ENCODE measurements at regions not wholly inside any gene's neighbourhood (a gene's known extent, or its start where the extent isn't known, plus 50 kb on each side); places are given as distances from the start of the nearest gene placed in this dataset.
"Not testable (repeated sequence)": the region's sequence is repeated elsewhere in the genome, so short reads cannot be mapped to it uniquely, and the experiment has no call there.

DNA sequence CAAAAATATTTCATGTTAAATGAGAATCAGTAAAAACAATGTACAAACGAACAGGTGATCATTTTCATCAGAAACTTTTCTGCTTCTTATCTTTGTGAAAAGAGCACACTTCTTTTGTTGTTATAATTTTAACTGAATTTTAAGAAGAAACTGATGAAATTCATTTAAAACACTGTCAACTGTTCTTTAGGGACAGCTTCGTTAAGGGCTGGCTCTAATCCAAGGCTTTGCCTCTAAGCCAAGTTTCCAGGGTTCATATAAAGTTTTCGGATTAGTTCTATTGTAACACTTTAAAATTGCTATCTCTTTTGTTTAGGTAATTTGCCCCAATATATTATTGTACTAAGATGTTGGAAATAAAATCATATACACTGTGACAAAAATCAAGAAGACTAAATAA lies 559.2 kb downstream of the TUSC1 start:
- DNase-seq (ENCODE audit: extremely low spot score): no peak
- ChIA-PET CTCF (no interaction called here), POLR2A (no interaction called here)
- TF ChIP-seq BHLHE40 (IDR thresholded peaks at IDR 0.05; ENCODE audit: borderline replicate concordance): no peak
- TF ChIP-seq NFRKB (IDR thresholded peaks at IDR 0.05): no peak
- TF ChIP-seq CTBP1 (IDR thresholded peaks at IDR 0.05; ENCODE audit: borderline replicate concordance): no peak
- TF ChIP-seq ZNF384 (IDR thresholded peaks at IDR 0.05): no peak
- no peak for TF ChIP-seq TARDBP (IDR thresholded peaks at IDR 0.05)
- no peak for TF ChIP-seq FOXA1 (IDR thresholded peaks at IDR 0.05)
- no peak for TF ChIP-seq L3MBTL2 (conservative IDR thresholded peaks at IDR 0.05)
- TF ChIP-seq FOXM1 (IDR thresholded peaks at IDR 0.05; ENCODE audit: borderline replicate concordance): no peak
- TF ChIP-seq HDGF (IDR thresholded peaks at IDR 0.05; ENCODE audit: borderline replicate concordance): no peak
- no peak for TF ChIP-seq SUZ12 (IDR thresholded peaks at IDR 0.05)
- TF ChIP-seq FOXK2 (IDR thresholded peaks at IDR 0.05): no peak
- no peak for TF ChIP-seq ARNT (IDR thresholded peaks at IDR 0.05)

DNA sequence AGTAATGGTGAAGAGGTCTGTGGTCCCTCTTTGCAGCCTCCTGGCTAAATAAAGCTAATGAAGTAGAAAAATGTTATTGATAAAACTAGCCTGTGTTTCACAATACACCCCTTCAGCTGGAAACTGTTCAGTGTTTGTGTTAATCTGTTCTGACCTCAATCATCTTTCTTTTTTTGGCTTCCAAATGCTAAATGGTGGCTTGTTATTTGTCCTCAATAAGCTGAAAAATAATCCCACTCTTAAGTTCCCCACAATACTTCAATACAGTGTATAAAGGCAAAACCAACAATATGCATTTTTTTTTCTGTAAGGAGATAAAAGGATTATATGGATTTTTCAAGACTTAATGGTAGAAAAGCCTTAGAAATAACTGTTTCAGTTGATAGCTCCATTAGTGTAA lies 560.5 kb downstream of the TUSC1 start:
- DNase-seq (ENCODE audit: extremely low spot score): no peak
- CTCF ChIA-PET: no interaction called here
- POLR2A ChIA-PET: no interaction called here
- TF ChIP-seq PKNOX1 (IDR thresholded peaks at IDR 0.05) (no peak), FOXA1 (IDR thresholded peaks at IDR 0.05) (no peak), LEF1 (IDR thresholded peaks at IDR 0.05; ENCODE audit: borderline replicate concordance) (no peak), SP1 (IDR thresholded peaks at IDR 0.05) (no peak)

GRCh38 chr9:25102204-25102603 lies 556.5 kb upstream of the IZUMO3 start:
- POLR2A ChIA-PET; DNase-seq (ENCODE audit: extremely low spot score); CTCF ChIA-PET: not testable (repeated sequence)

GRCh38 chr9:25094518-25094917 lies 548.8 kb upstream of the IZUMO3 start:
- DNase-seq (ENCODE audit: extremely low spot score): no peak
- TF ChIP-seq SP1 (IDR thresholded peaks at IDR 0.05) (no peak), FOXM1 (IDR thresholded peaks at IDR 0.05; ENCODE audit: borderline replicate concordance) (no peak), ZNF384 (IDR thresholded peaks at IDR 0.05) (no peak), FOXK2 (IDR thresholded peaks at IDR 0.05) (no peak), ARNT (IDR thresholded peaks at IDR 0.05) (no peak), LEF1 (IDR thresholded peaks at IDR 0.05; ENCODE audit: borderline replicate concordance) (no peak), FOXA1 (IDR thresholded peaks at IDR 0.05) (no peak), HDGF (IDR thresholded peaks at IDR 0.05; ENCODE audit: borderline replicate concordance) (no peak), CTBP1 (IDR thresholded peaks at IDR 0.05; ENCODE audit: borderline replicate concordance) (no peak), L3MBTL2 (conservative IDR thresholded peaks at IDR 0.05) (no peak), TARDBP (IDR thresholded peaks at IDR 0.05) (no peak), BHLHE40 (IDR thresholded peaks at IDR 0.05; ENCODE audit: borderline replicate concordance) (no peak)
- ChIA-PET POLR2A (no interaction called here), CTCF (no interaction called here)

- no peak for DNase-seq (ENCODE audit: extremely low spot score)
- no peak for TF ChIP-seq ARNT (IDR thresholded peaks at IDR 0.05)
- TF ChIP-seq HDGF (IDR thresholded peaks at IDR 0.05; ENCODE audit: borderline replicate concordance): no peak
- no peak for TF ChIP-seq ZNF384 (IDR thresholded peaks at IDR 0.05)
- TF ChIP-seq FOXA1 (IDR thresholded peaks at IDR 0.05): no peak
- TF ChIP-seq CTBP1 (IDR thresholded peaks at IDR 0.05; ENCODE audit: borderline replicate concordance): no peak
- no peak for TF ChIP-seq SUZ12 (IDR thresholded peaks at IDR 0.05)
- no peak for TF ChIP-seq FOXM1 (IDR thresholded peaks at IDR 0.05; ENCODE audit: borderline replicate concordance)
- TF ChIP-seq PKNOX1 (IDR thresholded peaks at IDR 0.05): no peak
- TF ChIP-seq TARDBP (IDR thresholded peaks at IDR 0.05): no peak
- TF ChIP-seq BHLHE40 (IDR thresholded peaks at IDR 0.05; ENCODE audit: borderline replicate concordance): no peak
- TF ChIP-seq FOXK2 (IDR thresholded peaks at IDR 0.05): no peak
- no peak for TF ChIP-seq NFRKB (IDR thresholded peaks at IDR 0.05)
- ChIA-PET CTCF (no interaction called here), POLR2A (no interaction called here)
Observed at GRCh38 chr9:25078202-25078601, 532.5 kb upstream of the IZUMO3 start.

DNA sequence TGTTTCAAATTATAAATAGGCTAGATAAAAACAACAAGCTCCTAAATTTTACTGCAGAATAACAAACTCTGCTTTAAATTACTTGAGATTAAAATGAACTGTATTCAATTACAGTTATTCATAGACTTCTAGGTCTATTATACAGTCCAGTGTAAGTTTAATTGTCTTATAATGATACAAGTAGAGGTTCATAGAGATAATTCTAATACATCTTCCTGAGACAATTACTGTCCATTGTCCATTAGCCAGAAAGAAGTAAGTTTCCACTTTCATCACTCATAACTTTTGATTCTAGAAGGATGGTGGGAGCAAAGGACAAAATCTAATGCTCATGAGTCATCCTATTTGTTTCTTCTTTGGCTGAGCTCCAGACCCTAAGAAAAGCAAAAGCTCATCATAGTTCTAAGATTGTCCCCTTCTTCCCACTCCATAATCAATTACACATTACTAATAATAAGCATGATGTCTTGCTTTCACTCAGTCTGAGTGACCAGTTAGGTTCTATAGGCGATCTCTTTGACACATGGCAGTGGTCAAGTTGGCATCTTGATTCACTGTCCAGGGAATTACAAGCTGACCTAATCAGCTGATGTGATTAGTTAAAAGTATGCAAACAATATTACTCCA lies 502.5 kb upstream of the IZUMO3 start:
- ChIA-PET POLR2A (no interaction called here), CTCF (no interaction called here)
- TF ChIP-seq SUZ12 (IDR thresholded peaks at IDR 0.05) (no peak), ELF4 (IDR thresholded peaks at IDR 0.05) (no peak), LEF1 (IDR thresholded peaks at IDR 0.05; ENCODE audit: borderline replicate concordance) (no peak), L3MBTL2 (conservative IDR thresholded peaks at IDR 0.05) (no peak), ARNT (IDR thresholded peaks at IDR 0.05) (no peak), FOXK2 (IDR thresholded peaks at IDR 0.05) (no peak), SP1 (IDR thresholded peaks at IDR 0.05) (no peak), NFRKB (IDR thresholded peaks at IDR 0.05) (no peak), BHLHE40 (IDR thresholded peaks at IDR 0.05; ENCODE audit: borderline replicate concordance) (no peak), PKNOX1 (IDR thresholded peaks at IDR 0.05) (no peak), FOXM1 (IDR thresholded peaks at IDR 0.05; ENCODE audit: borderline replicate concordance) (no peak), FOXA1 (IDR thresholded peaks at IDR 0.05) (no peak), HDGF (IDR thresholded peaks at IDR 0.05; ENCODE audit: borderline replicate concordance) (no peak), ZNF384 (IDR thresholded peaks at IDR 0.05) (no peak), CTBP1 (IDR thresholded peaks at IDR 0.05; ENCODE audit: borderline replicate concordance) (no peak), TARDBP (IDR thresholded peaks at IDR 0.05) (no peak)
- no peak for DNase-seq (ENCODE audit: extremely low spot score)

DNA sequence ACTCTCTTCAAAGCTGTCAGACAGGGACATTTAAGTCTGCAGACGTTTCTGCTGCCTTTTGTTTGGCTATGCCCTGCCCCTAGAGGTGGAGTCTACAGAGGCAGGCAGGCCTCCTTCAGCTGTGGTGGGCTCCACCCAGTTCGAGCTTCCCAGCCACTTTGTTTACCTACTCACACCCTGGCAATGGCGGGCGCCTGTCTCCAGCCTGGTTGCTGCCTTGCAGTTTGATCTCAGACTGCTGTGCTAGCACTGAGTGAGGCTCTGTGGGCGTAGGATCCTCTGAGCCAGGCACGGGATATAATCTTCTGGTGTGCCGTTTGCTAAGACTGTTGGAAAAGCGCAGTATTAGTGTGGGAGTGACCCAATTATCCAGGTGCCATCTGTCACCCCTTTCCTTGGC lies 499.8 kb upstream of the IZUMO3 start:
- POLR2A ChIA-PET; CTCF ChIA-PET; DNase-seq (ENCODE audit: extremely low spot score): not testable (repeated sequence)

Measured in HEK293T (cell line).